GM21529 (cell line): ENCODE measurements at regions not wholly inside any gene's neighbourhood (a gene's known extent, or its start where the extent isn't known, plus 50 kb on each side); places are given as distances from the start of the nearest gene placed in this dataset.
A peak's percentile ranks its signal among the peaks of the same experiment; 100 is the strongest.
"Not testable (repeated sequence)": the region's sequence is repeated elsewhere in the genome, so short reads cannot be mapped to it uniquely, and the experiment has no call there.

Source experiments
- ATAC-seq: cut with Tn5 transposase; IDR thresholded peaks from one replicate; pipeline ENCODE4 v1.9.1; 2021; ENCODE audit not compliant: unreplicated experiment

DNA sequence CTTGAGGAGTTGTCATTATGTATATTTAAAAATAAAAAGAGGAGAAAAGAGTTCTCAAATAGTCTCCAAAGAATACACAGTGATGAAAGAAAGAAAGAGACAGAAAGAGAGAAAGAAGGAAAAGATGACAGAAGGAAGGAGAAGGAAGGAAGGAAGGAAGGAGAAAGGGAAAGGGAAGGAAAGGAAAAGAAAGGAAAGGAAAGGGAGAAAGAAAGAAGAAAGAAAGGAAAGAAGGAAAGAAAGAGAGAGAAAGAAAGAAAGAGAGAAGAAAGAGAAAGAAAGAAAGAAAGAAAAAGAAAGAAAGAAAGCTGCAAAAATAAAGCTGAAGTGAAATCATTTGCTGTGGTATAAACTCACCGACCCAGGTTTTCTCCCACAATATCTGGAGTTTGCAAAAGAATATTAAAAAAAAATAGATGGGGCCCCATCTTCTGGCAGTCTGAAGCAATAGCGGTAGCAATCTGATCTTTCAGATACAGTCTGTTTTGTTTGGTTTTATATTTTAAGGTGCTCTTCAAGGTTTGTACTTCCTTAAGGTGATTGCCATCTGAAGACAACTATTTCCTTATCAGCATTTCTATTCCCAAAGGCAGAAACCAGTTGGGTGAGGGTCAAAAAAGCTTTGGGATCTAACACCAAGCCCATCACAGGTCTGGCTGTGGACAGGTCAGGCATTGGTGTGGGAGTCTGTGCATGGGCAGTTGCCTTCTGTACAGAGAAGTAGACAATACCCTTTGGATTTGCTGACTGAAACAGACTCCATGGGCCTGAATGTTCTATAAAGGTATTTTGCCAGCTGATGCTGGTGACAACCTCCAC, 160.4 kb downstream of the CPEB2 start:
- peak; percentile 67 for ATAC-seq

GRCh38 chr4:15163284-15163645, 161.0 kb downstream of the CPEB2 start:
- ATAC-seq: no peak

GRCh38 chr4:15164571-15164970, 162.3 kb downstream of the CPEB2 start:
- ATAC-seq: no peak

- no peak for ATAC-seq
Measured at GRCh38 chr4:15167743-15168142, 165.5 kb downstream of the CPEB2 start.

GRCh38 chr4:15168759-15169158, 166.5 kb downstream of the CPEB2 start:
- no peak for ATAC-seq

DNA sequence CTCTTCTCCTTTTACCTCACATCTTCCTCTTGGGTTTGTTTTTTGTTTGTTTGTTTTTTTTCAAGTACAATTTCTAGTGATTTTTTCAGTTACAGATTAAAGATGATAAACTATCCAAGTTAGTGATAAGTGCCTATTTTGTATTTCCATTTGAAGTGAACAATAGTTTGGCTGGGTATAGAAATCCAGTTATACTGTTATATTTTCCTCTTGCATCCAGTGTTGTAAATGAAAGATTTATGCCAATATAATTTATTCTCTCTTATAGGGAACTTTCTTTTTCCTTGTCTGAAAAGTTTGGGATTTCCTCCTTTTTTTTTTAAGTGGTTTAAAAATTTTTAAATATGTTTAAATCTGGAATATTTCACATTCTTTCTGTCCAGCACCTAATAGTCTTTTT, 169.4 kb downstream of the CPEB2 start:
- no peak for ATAC-seq

- ATAC-seq: no peak
Measured at GRCh38 chr4:15173251-15173650, 171.0 kb downstream of the CPEB2 start.

DNA sequence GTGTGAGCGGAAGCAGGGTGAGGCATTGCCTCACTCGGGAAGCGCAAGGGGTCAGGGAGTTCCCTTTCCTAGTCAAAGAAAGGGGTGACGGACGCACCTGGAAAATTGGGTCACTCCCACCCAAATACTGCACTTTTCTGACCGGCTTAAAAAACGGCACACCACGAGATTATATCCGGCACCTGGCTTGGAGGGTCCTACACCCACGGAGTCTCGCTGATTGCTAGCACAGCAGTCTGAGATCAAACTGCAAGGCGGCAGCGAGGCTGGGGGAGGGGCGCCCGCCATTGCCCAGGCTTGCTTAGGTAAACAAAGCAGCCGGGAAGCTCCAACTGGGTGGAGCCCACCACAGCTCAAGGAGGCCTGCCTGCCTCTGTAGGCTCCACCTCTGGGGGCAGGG, 171.9 kb downstream of the CPEB2 start:
- ATAC-seq: not testable (repeated sequence)

- not testable (repeated sequence) for ATAC-seq
Measured at GRCh38 chr4:15179842-15180241, 177.6 kb downstream of the CPEB2 start.

- no peak for ATAC-seq
Measured at GRCh38 chr4:15182600-15183220, 180.4 kb downstream of the CPEB2 start.

- no peak for ATAC-seq
Measured at GRCh38 chr4:15186149-15186548, 183.9 kb downstream of the CPEB2 start.

DNA sequence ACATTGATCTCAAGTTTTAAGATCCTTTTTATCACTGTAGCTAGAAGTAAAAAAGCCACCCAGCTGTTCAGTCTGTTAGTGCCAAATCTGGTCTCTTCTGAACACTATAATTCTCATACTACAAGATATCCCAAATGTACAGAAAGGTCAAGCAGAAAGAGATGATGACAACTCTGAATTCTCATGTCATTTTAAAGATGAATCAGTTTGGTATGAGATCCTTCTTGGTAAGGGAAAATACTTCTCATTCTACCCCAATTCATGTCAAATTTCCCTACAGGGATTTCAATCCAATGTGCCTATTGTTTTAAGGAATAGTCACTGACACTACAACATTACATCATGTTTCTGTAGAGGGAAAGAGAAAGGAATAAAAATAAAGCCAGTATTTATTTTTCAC, 184.5 kb downstream of the CPEB2 start:
- no peak for ATAC-seq

DNA sequence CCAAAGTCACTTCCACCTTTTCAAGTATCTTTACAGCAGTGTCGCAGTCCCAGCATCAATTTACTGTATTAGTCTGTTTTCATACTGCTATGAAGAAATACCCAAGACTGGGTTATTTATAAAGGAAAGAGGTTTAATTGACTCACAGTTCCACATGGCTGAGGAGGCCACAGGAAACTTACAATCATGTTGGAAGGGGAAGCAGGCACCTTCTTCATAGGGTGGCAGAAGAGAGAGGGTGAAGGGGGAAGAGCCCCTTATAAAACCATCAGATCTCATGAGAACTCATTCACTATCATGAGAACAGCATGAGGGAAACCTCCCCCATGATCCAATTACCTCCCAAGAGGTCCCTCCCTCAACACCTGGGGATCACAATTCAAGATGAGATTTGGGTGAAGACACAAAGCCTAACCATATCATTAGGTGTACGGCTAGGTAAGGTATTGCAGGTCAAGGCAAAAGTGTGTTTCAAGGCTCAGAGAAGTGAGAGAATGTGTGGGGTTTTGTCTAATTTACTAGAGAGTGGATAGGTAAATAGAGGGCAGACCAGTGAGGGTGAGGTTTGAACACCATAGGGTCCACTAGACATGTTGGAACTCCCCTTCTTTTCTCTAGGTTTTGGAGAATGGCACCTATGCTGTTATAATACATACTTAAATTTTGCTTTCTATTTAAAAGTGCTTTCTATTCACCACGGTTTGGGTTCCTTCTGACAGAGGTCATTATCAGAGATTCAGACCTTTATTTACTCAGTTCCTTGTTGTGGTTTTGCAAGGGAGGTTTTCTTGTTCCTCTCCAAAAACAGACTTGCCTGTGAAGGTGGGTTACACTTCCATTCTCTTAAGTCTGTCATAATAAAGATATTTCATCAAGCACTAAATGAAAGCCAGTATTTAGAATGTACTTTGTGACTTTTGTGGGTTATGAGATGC, 186.6 kb downstream of the CPEB2 start:
- ATAC-seq: peak; percentile 79

- ATAC-seq: no peak
Measured at GRCh38 chr4:15194520-15194919, 192.2 kb downstream of the CPEB2 start.

GRCh38 chr4:15197005-15197404, 194.7 kb downstream of the CPEB2 start:
- ATAC-seq: no peak

GRCh38 chr4:15198070-15198727, 195.9 kb downstream of the CPEB2 start:
- no peak for ATAC-seq

DNA sequence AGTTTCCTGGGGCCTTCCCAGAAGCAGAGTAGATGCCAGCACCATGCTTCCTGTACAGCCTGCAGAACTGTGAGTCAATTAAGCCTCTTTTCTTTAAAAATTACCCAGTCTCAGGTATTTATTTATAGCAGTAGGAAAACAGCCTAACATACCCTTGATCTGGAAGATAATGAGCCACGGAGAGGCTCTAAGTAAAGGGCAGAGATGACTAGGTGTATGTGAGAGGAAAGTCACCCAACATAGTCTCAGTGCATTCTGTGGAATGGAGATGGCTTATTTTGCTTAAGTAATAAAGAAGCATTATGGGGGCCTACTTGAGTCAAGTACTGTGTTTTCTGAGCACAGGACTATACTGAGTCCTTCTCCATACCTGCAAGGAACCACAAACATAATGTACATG, 199.5 kb downstream of the CPEB2 start:
- no peak for ATAC-seq

DNA sequence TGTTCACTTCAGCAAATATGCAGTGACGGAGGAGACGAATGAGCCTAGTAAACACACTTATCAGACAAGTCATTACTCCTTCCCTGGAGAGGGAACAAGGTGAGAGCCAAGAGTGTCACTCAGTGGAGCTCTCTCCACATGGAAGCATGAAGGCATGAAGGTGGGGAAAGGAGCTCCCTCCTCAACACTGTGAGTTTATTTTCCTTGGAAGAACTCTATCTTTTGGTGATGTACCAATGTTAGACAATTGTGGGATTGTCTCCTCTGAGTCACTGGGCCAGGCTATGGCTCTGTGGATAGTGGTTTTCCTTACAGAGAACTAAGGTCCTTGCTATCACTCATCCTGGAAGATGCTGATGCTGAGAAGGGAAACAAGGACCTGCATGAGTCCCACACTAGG, 200.2 kb downstream of the CPEB2 start:
- no peak for ATAC-seq

- ATAC-seq: not testable (repeated sequence)
Measured at GRCh38 chr4:15206526-15206925, 204.2 kb downstream of the CPEB2 start.

- no peak for ATAC-seq
Measured at GRCh38 chr4:15213302-15213970, 211.2 kb downstream of the CPEB2 start.

DNA sequence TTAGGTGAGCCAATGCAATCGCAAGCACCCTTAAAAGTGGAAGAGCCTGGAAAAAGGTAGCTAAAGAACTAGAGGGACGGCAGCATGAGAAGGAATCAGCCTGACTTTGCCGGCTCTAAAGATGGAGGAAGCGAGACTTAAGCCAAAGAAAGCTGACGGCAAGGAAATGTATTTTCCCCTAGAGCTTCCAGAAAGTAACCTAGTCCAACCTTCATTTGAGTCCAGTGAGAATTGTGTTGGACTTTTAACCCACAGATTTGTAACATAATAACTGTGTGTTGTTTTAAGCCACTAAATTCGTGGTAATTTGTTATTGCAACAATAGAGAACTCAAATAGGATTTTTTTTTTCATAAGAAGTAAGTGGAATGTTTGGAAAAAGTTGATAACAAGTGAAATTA, 212.7 kb upstream of the C1QTNF7 start:
- ATAC-seq: no peak
